Stimulated activated memory B cell treated with anti-CD40 and anti-IgM and Interleukin-4, amounts not matched to agents 10 μg/mL and 1 μg/mL and 100 μg/mL, for 72 hours (primary cell): ENCODE measurements at regions not wholly inside any gene's neighbourhood (a gene's known extent, or its start where the extent isn't known, plus 50 kb on each side); places are given as distances from the start of the nearest gene placed in this dataset.

Source experiments
- ATAC-seq: fragments of 150-1000 bp; cut with Tn5 transposase; 2 replicates; pipeline ENCODE4 v1.10.0; 2021
- H3K27ac Mint-ChIP-seq: one replicate; pipeline ENCODE4 v1.8.0; 2022; ENCODE audit warnings: mild to moderate bottlenecking, mixed read lengths
- H3K27me3 Mint-ChIP-seq: one replicate; pipeline ENCODE4 v1.8.0; 2022; ENCODE audit warnings: mixed read lengths
- H3K36me3 Mint-ChIP-seq: one replicate; pipeline ENCODE4 v1.8.0; 2022; ENCODE audit warnings: mixed read lengths
- H3K4me1 Mint-ChIP-seq: one replicate; pipeline ENCODE4 v1.8.0; 2022; ENCODE audit warnings: mixed read lengths
- H3K4me3 Mint-ChIP-seq: one replicate; pipeline ENCODE4 v1.8.0; 2022; ENCODE audit warnings: mild to moderate bottlenecking, moderate library complexity, mixed read lengths
- H3K9me3 Mint-ChIP-seq: one replicate; pipeline ENCODE4 v1.8.0; 2022; ENCODE audit warnings: mixed read lengths

GRCh38 chr2:239535413-239536144, 134.8 kb upstream of the HDAC4 start:
- peaks cover 50% of the 10 kb centered on the region for H3K27me3 Mint-ChIP-seq
- no peaks in the 10 kb centered on the region for H3K4me1 Mint-ChIP-seq
- H3K27ac Mint-ChIP-seq: no peak overlapping the region
- no peaks in the 10 kb centered on the region for H3K36me3 Mint-ChIP-seq
- H3K9me3 Mint-ChIP-seq: peaks cover 11% of the 10 kb centered on the region
- no peak for ATAC-seq
- no peak overlapping the region for H3K4me3 Mint-ChIP-seq

GRCh38 chr2:239534581-239535412, 134.0 kb upstream of the HDAC4 start:
- H3K9me3 Mint-ChIP-seq: peaks cover 13% of the 10 kb centered on the region
- no peak overlapping the region for H3K4me3 Mint-ChIP-seq
- no peaks in the 10 kb centered on the region for H3K36me3 Mint-ChIP-seq
- no peak for ATAC-seq
- H3K27ac Mint-ChIP-seq: no peak overlapping the region
- peaks cover 51% of the 10 kb centered on the region for H3K27me3 Mint-ChIP-seq
- no peaks in the 10 kb centered on the region for H3K4me1 Mint-ChIP-seq

- no peak for ATAC-seq
- Mint-ChIP-seq H3K36me3 (no peaks in the 10 kb centered on the region), H3K27ac (no peak overlapping the region), H3K9me3 (peaks cover 13% of the 10 kb centered on the region), H3K4me1 (no peaks in the 10 kb centered on the region), H3K4me3 (no peak overlapping the region), H3K27me3 (peaks cover 41% of the 10 kb centered on the region)
Observed at GRCh38 chr2:239533569-239534316, 132.9 kb upstream of the HDAC4 start.

GRCh38 chr2:239532859-239533258, 132.0 kb upstream of the HDAC4 start:
- ATAC-seq: no peak
- Mint-ChIP-seq H3K9me3 (peaks cover 13% of the 10 kb centered on the region), H3K27me3 (peaks cover 36% of the 10 kb centered on the region), H3K27ac (no peak overlapping the region), H3K36me3 (no peaks in the 10 kb centered on the region), H3K4me1 (no peaks in the 10 kb centered on the region), H3K4me3 (no peak overlapping the region)

GRCh38 chr2:239532250-239532649, 131.4 kb upstream of the HDAC4 start:
- no peak for ATAC-seq
- Mint-ChIP-seq H3K27me3 (peaks cover 30% of the 10 kb centered on the region), H3K4me3 (no peak overlapping the region), H3K36me3 (no peaks in the 10 kb centered on the region), H3K4me1 (no peaks in the 10 kb centered on the region), H3K27ac (no peak overlapping the region), H3K9me3 (peaks cover 13% of the 10 kb centered on the region)

- peaks cover 27% of the 10 kb centered on the region for H3K27me3 Mint-ChIP-seq
- H3K36me3 Mint-ChIP-seq: no peaks in the 10 kb centered on the region
- ATAC-seq: no peak
- H3K4me3 Mint-ChIP-seq: no peak overlapping the region
- H3K9me3 Mint-ChIP-seq: peaks cover 13% of the 10 kb centered on the region
- no peak overlapping the region for H3K27ac Mint-ChIP-seq
- H3K4me1 Mint-ChIP-seq: no peaks in the 10 kb centered on the region
Observed at GRCh38 chr2:239531456-239532241, 130.8 kb upstream of the HDAC4 start.

- no peaks in the 10 kb centered on the region for H3K36me3 Mint-ChIP-seq
- peaks cover 12% of the 10 kb centered on the region for H3K9me3 Mint-ChIP-seq
Observed at GRCh38 chr2:239530749-239531316, 130.0 kb upstream of the HDAC4 start.

GRCh38 chr2:239529313-239530015, 128.6 kb upstream of the HDAC4 start:
- Mint-ChIP-seq H3K27me3 (peaks cover 25% of the 10 kb centered on the region), H3K36me3 (no peaks in the 10 kb centered on the region), H3K27ac (no peak overlapping the region), H3K9me3 (peaks cover 5% of the 10 kb centered on the region), H3K4me3 (no peak overlapping the region), H3K4me1 (no peaks in the 10 kb centered on the region)
- no peak for ATAC-seq

More at GRCh38 chr2:239530749-239531316, 130.0 kb upstream of the HDAC4 start:
- no peak for ATAC-seq
- Mint-ChIP-seq H3K27me3 (peaks cover 21% of the 10 kb centered on the region), H3K4me3 (no peak overlapping the region), H3K4me1 (no peaks in the 10 kb centered on the region), H3K27ac (no peak overlapping the region)

GRCh38 chr2:239528883-239529282, 128.1 kb upstream of the HDAC4 start:
- Mint-ChIP-seq H3K4me1 (no peaks in the 10 kb centered on the region), H3K4me3 (no peak overlapping the region), H3K36me3 (no peaks in the 10 kb centered on the region), H3K27ac (no peak overlapping the region), H3K9me3 (peaks cover 5% of the 10 kb centered on the region), H3K27me3 (peaks cover 26% of the 10 kb centered on the region)
- ATAC-seq: no peak

- ATAC-seq: no peak
- Mint-ChIP-seq H3K4me1 (no peaks in the 10 kb centered on the region), H3K27ac (no peak overlapping the region), H3K36me3 (no peaks in the 10 kb centered on the region), H3K9me3 (peaks cover 5% of the 10 kb centered on the region), H3K27me3 (peaks cover 26% of the 10 kb centered on the region), H3K4me3 (no peak overlapping the region)
Observed at GRCh38 chr2:239528146-239528545, 127.3 kb upstream of the HDAC4 start.

GRCh38 chr2:239526666-239527415, 126.0 kb upstream of the HDAC4 start:
- H3K9me3 Mint-ChIP-seq: peaks cover 5% of the 10 kb centered on the region
- ATAC-seq: no peak
- H3K4me1 Mint-ChIP-seq: no peaks in the 10 kb centered on the region
- H3K27ac Mint-ChIP-seq: no peak overlapping the region
- H3K36me3 Mint-ChIP-seq: no peaks in the 10 kb centered on the region
- peaks cover 26% of the 10 kb centered on the region for H3K27me3 Mint-ChIP-seq
- H3K4me3 Mint-ChIP-seq: no peak overlapping the region

GRCh38 chr2:239526038-239526437, 125.2 kb upstream of the HDAC4 start:
- H3K4me3 Mint-ChIP-seq: no peak overlapping the region
- peaks cover 26% of the 10 kb centered on the region for H3K27me3 Mint-ChIP-seq
- H3K27ac Mint-ChIP-seq: no peak overlapping the region
- no peak for ATAC-seq
- peaks cover 5% of the 10 kb centered on the region for H3K9me3 Mint-ChIP-seq
- H3K36me3 Mint-ChIP-seq: no peaks in the 10 kb centered on the region
- H3K4me1 Mint-ChIP-seq: no peaks in the 10 kb centered on the region

- Mint-ChIP-seq H3K9me3 (no peaks in the 10 kb centered on the region), H3K36me3 (no peaks in the 10 kb centered on the region), H3K27ac (no peak overlapping the region), H3K4me1 (no peaks in the 10 kb centered on the region), H3K4me3 (no peak overlapping the region), H3K27me3 (peaks cover 35% of the 10 kb centered on the region)
- no peak for ATAC-seq
Observed at GRCh38 chr2:239523954-239524330, 123.1 kb upstream of the HDAC4 start.
